HepG2 (cell line): ENCODE measurements at regions not wholly inside any gene's neighbourhood (a gene's known extent, or its start where the extent isn't known, plus 50 kb on each side); places are given as distances from the start of the nearest gene placed in this dataset.

ENCODE experiments used
- ATAC-seq: fragments of 200-7000 bp; cut with Tn5 transposase; 3 replicates; pipeline ENCODE4 v1.9.1; 2020; ENCODE audit warnings: mild to moderate bottlenecking, moderate library complexity
- BruUV-seq: library from RNA; stranded (reverse); fragments of 400-500 nt; replicated peaks from 2 replicates; lab custom pipeline; 2021; lab: Mats Ljungman, UMichigan
- CTCF ChIA-PET: fragments of 300-600 bp; formaldehyde crosslinking; extraction: SDS; loops from one replicate; lab custom pipeline; 2021; ENCODE audit warnings: low total read pairs, inconsistent platforms, low intra/inter-chr PET ratio; lab: Yijun Ruan, JAX
- POLR2A ChIA-PET: fragments of 350-600 bp; sonication (Branson Sonifier 250); formaldehyde crosslinking; loops from one replicate; lab custom pipeline; 2020; ENCODE audit warnings: antibody characterized with exemption, inconsistent platforms; lab: Yijun Ruan, JAX
- DNase-seq: peaks from one replicate; pipeline ENCODE4 v3.0.0-alpha.2; 2015; ENCODE audit warnings: low spot score
- FAIRE-seq: peaks from 3 replicates; lab custom pipeline; 2011; peaks lifted over from hg19 to GRCh38; lab: Jason Lieb, UNC
- H2AFZ ChIP-seq: one replicate; pipeline ENCODE4 v1.6.1; 2011; ENCODE audit warnings: low read length, inconsistent platforms
- H3K27ac ChIP-seq: fragments of 300-600 bp; 3 replicates; pipeline ENCODE4 v1.8.0; 2011; ENCODE audit warnings: mixed run types, mild to moderate bottlenecking, mixed read lengths, low read length, inconsistent platforms; ENCODE audit not compliant: insufficient read depth; ENCODE audit errors: extremely low read length
- H3K27me3 ChIP-seq, 2 experiments: fragments of 200-600 bp in 1 of 2; 2 replicates in 1 of 2; 3 replicates in 1 of 2; pipeline versions ENCODE4 v1.6.0 to v1.8.0; 2011; ENCODE audit warnings: low read length in 2 of 2, mild to moderate bottlenecking in 2 of 2, moderate library complexity in 2 of 2, inconsistent platforms in 1 of 2; ENCODE audit not compliant: insufficient read depth in 2 of 2, control insufficient read depth in 1 of 2
- H3K36me3 ChIP-seq, 2 experiments: fragments of 200-600 bp in 1 of 2; replicated peaks in 1 of 2; 2 replicates in 1 of 2; 3 replicates in 1 of 2; pipeline versions ENCODE4 v1.5.1 to v1.8.0; 2011; ENCODE audit warnings: low read length in 2 of 2, inconsistent platforms in 1 of 2; ENCODE audit not compliant: insufficient read depth in 2 of 2, control insufficient read depth in 1 of 2
- H3K4me1 ChIP-seq: 2 replicates; pipeline ENCODE4 v1.5.1; 2012; ENCODE audit warnings: low read length, inconsistent platforms; ENCODE audit not compliant: insufficient read depth
- H3K4me2 ChIP-seq: 2 replicates; pipeline ENCODE4 v1.6.0; 2011; ENCODE audit warnings: low read depth, low read length, inconsistent platforms
- H3K4me3 ChIP-seq, 3 experiments: fragments of 200-600 bp in 1 of 3; sonication (generic), shearing (Covaris generic) in 1 of 3; replicated peaks in 1 of 3; 2 replicates each; pipeline ENCODE4 v1.5.1; 2011 to 2016; ENCODE audit warnings: low read length in 3 of 3, inconsistent platforms in 2 of 3, low read depth in 2 of 3, mild to moderate bottlenecking in 2 of 3, control low read depth in 1 of 3, mixed read lengths in 1 of 3; ENCODE audit not compliant: insufficient read depth in 1 of 3
- H3K79me2 ChIP-seq: one replicate; pipeline ENCODE4 v1.6.1; 2011; ENCODE audit warnings: low read length, inconsistent platforms; ENCODE audit not compliant: insufficient read depth
- H3K9ac ChIP-seq: 2 replicates; pipeline ENCODE4 v1.6.0; 2011; ENCODE audit warnings: mild to moderate bottlenecking, low read depth, low read length, inconsistent platforms; ENCODE audit not compliant: insufficient read depth
- H3K9me3 ChIP-seq: 2 replicates; pipeline ENCODE4 v1.5.1; 2012; ENCODE audit warnings: mild to moderate bottlenecking, low read length
- H4K20me1 ChIP-seq: 2 replicates; pipeline ENCODE4 v1.6.0; 2011; ENCODE audit warnings: inconsistent platforms, mild to moderate bottlenecking, low read length, moderate library complexity; ENCODE audit not compliant: insufficient read depth
- AKNA ChIP-seq: sonication (generic); formaldehyde crosslinking; IDR thresholded peaks from 2 replicates; pipeline ENCODE4 v1.4.0; 2020; ENCODE audit warnings: missing genetic modification reagents, borderline replicate concordance
- DMTF1 ChIP-seq: sonication (generic); formaldehyde crosslinking; IDR thresholded peaks from 2 replicates; pipeline ENCODE4 v1.4.0; 2020; ENCODE audit warnings: mild to moderate bottlenecking, missing genetic modification reagents
- DZIP1 ChIP-seq: sonication (generic); formaldehyde crosslinking; IDR thresholded peaks from 2 replicates; pipeline ENCODE4 v1.5.0; 2020; ENCODE audit warnings: mild to moderate bottlenecking, missing genetic modification reagents
- NR2C2 ChIP-seq: sonication (generic); formaldehyde crosslinking; IDR thresholded peaks from 2 replicates; pipeline ENCODE4 v1.4.0; 2020; ENCODE audit warnings: missing genetic modification reagents, mild to moderate bottlenecking, moderate library complexity, borderline replicate concordance
- RBFOX2 ChIP-seq: fragments of 200-400 bp; formaldehyde crosslinking; IDR thresholded peaks from 2 replicates; pipeline ENCODE4 v1.6.1; 2017; ENCODE audit warnings: low read depth, mild to moderate bottlenecking, low read length
- RBM22 ChIP-seq: fragments of 200-400 bp; formaldehyde crosslinking; optimal IDR thresholded peaks from 2 replicates; pipeline ENCODE3; 2017; ENCODE audit warnings: mild to moderate bottlenecking, low read length, moderate library complexity
- RFX3 ChIP-seq: IDR thresholded peaks from 2 replicates; pipeline ENCODE4 v1.6.1; 2016; ENCODE audit warnings: missing biosample characterization, missing genetic modification reagents
- XRCC5 ChIP-seq: fragments of 200-400 bp; formaldehyde crosslinking; optimal IDR thresholded peaks from 2 replicates; pipeline ENCODE3; 2017; ENCODE audit warnings: mild to moderate bottlenecking, low read length
- ZFP37 ChIP-seq: sonication (generic); formaldehyde crosslinking; IDR thresholded peaks from 2 replicates; pipeline ENCODE4 v1.4.0; 2020; ENCODE audit warnings: missing genetic modification reagents, borderline replicate concordance
- ZNF260 ChIP-seq: sonication (generic); formaldehyde crosslinking; IDR thresholded peaks from 2 replicates; pipeline ENCODE4 v1.4.0; 2020; ENCODE audit warnings: missing genetic modification reagents, low read depth, mild to moderate bottlenecking, borderline replicate concordance
- ZNF326 ChIP-seq: sonication (generic); formaldehyde crosslinking; IDR thresholded peaks from 2 replicates; pipeline ENCODE4 v1.4.0; 2020; ENCODE audit warnings: missing genetic modification reagents, borderline replicate concordance
- ZNF367 ChIP-seq: sonication (generic); formaldehyde crosslinking; IDR thresholded peaks from 2 replicates; pipeline ENCODE4 v1.4.0; 2020; ENCODE audit warnings: missing genetic modification reagents, borderline replicate concordance
- ZNF451 ChIP-seq: sonication (generic); formaldehyde crosslinking; IDR thresholded peaks from 2 replicates; pipeline ENCODE4 v1.5.0; 2020; ENCODE audit warnings: mild to moderate bottlenecking, missing genetic modification reagents
- ZNF563 ChIP-seq: sonication (generic); formaldehyde crosslinking; IDR thresholded peaks from 2 replicates; pipeline ENCODE4 v1.8.0; 2022; ENCODE audit warnings: mild to moderate bottlenecking, moderate library complexity, missing genetic modification reagents
- ZNF775 ChIP-seq: sonication (generic); formaldehyde crosslinking; IDR thresholded peaks from 2 replicates; pipeline ENCODE4 v1.4.0; 2020; ENCODE audit warnings: missing genetic modification reagents, mild to moderate bottlenecking, moderate library complexity, borderline replicate concordance
- WGBS: methylation state at CpG from one replicate; pipeline ENCODE4 v1.1.6; 2017; ENCODE audit warnings: low lambda C conversion rate; 5-methylcytosine and 5-hydroxymethylcytosine counted together
- in situ Hi-C: cut with HindIII; loops from 2 replicates; pipeline ENCODE4 v1.10.0; 2017; ENCODE audit warnings: low pct_unique_long_range_greater_than_20kb; ENCODE audit not compliant: extremely low pct_ligation_motif_present
- intact Hi-C: fragments of 100-400 bp; cut with micrococcal nuclease; formaldehyde crosslinking; loops from one replicate; pipeline ENCODE4 v1.10.0; 2022; ENCODE audit not compliant: unreplicated experiment

GRCh38 chr11:109089144-109089543 is 332.8 kb upstream of the C11orf87 start (continued):
- TF ChIP-seq AKNA (CRISPR knock-in tag) = no peak
- TF ChIP-seq ZNF775 = no peak
- no peak for TF ChIP-seq XRCC5
- TF ChIP-seq RBM22 = no peak
- TF ChIP-seq RFX3 (CRISPR knock-in tag) = no peak
- no peak for TF ChIP-seq ZNF563 (CRISPR knock-in tag)

- no peak for FAIRE-seq
- no TSS peak for BruUV-seq
- DNase-seq = no peak
- TF ChIP-seq ZNF260 (CRISPR knock-in tag) = no peak
- TF ChIP-seq DMTF1 (CRISPR knock-in tag) = no peak
- TF ChIP-seq ZFP37 = no peak
- TF ChIP-seq RBFOX2 = no peak
- no peak for TF ChIP-seq ZNF326 (CRISPR knock-in tag)
- no peak for TF ChIP-seq NR2C2 (CRISPR knock-in tag)
- TF ChIP-seq ZNF451 = no peak
- TF ChIP-seq ZNF367 (CRISPR knock-in tag) = no peak
- TF ChIP-seq DZIP1 = no peak
These were observed 328.6 kb upstream of the C11orf87 start for GRCh38 chr11:109093354-109093753.

More at GRCh38 chr11:109093354-109093753, 328.6 kb upstream of the C11orf87 start:
- Histone ChIP-seq H3K4me1 (no peaks in the 10 kb centered on the region), H3K27me3 (no peaks in the 10 kb centered on the region), H3K9me3 (no peaks in the 10 kb centered on the region), H4K20me1 (no peaks in the 10 kb centered on the region), H3K4me3 (no peak overlapping the region), H3K9ac (no peak overlapping the region), H3K79me2 (no peaks in the 10 kb centered on the region), H3K4me2 (no peak overlapping the region), H3K36me3 (no peaks in the 10 kb centered on the region), H3K27ac (no peak overlapping the region), H2AFZ (no peak overlapping the region)
- POLR2A ChIA-PET = no interaction called here
- ATAC-seq = no peak
- CTCF ChIA-PET = no interaction called here
- intact Hi-C loops (no loop called here), in situ Hi-C loops (no loop called here)
- WGBS = 10% methylated on average over 1 of the region's 1 CpG
